ENCODE measurements at regions not wholly inside any gene's neighbourhood (a gene's known extent, or its start where the extent isn't known, plus 50 kb on each side); places are given as distances from the start of the nearest gene placed in this dataset.

DNA sequence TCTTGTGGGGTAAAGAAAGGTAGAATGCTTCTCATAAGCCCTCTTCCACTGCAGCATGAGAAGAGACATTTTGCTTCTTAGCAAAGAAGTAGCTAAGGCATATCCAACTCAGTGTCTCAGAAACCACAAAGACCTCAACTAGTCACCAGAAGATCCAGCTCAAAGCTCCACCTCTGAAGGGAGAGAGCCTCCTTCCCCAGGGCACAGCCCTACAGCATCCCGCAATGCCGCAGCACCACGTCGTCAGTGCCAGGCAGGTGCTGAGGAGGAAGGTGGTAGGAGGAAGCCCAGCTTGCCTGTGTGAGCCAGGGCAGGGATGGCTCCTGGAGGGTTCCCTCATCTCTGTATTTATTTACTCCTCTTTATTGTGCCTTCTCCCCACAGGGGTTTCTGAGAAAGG lies 385.6 kb upstream of the NPVF start:
- TF ChIP-seq, protein P1, sequence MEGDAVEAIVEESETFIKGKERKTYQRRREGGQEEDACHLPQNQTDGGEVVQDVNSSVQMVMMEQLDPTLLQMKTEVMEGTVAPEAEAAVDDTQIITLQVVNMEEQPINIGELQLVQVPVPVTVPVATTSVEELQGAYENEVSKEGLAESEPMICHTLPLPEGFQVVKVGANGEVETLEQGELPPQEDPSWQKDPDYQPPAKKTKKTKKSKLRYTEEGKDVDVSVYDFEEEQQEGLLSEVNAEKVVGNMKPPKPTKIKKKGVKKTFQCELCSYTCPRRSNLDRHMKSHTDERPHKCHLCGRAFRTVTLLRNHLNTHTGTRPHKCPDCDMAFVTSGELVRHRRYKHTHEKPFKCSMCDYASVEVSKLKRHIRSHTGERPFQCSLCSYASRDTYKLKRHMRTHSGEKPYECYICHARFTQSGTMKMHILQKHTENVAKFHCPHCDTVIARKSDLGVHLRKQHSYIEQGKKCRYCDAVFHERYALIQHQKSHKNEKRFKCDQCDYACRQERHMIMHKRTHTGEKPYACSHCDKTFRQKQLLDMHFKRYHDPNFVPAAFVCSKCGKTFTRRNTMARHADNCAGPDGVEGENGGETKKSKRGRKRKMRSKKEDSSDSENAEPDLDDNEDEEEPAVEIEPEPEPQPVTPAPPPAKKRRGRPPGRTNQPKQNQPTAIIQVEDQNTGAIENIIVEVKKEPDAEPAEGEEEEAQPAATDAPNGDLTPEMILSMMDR (IDR thresholded peaks at IDR 0.05; ENCODE audit: low read depth, low read length, missing control alignments), result no peak
- no peak for DNase-seq (ENCODE audit: extremely low read depth, low read depth)
- no peak overlapping the region for H3K4me3 ChIP-seq (replicated peaks; ENCODE audit: low read depth, low read length)

- TF ChIP-seq, protein P1 (IDR thresholded peaks at IDR 0.05; ENCODE audit: low read depth, low read length, missing control alignments), result no peak
- no peak for DNase-seq (ENCODE audit: extremely low read depth, low read depth)
- H3K4me3 ChIP-seq (replicated peaks; ENCODE audit: low read depth, low read length), result no peak overlapping the region
These were observed 386.1 kb upstream of the NPVF start for GRCh38 chr7:25614415-25614814.

DNA sequence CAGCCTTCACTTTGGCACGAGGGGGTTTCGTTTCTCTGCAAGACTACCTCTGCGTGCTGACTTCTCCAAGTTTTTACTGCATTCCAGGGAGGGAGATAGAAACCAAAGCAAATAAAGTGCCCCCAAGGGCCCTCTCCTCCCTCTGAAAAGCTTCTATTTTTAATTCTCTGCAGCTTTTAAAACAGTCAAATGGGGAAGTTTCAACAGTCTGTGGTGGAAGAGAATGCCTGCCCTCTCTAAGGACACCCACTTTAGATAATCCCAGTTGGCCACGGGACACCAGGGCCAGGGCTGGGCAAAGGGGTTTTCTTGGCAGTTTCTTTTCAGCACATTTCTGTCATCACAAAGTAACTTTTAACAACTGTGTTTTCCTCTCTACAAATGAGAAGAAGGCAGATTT lies 386.7 kb upstream of the NPVF start:
- no peak for DNase-seq (ENCODE audit: extremely low read depth, low read depth)
- no peak overlapping the region for H3K4me3 ChIP-seq (replicated peaks; ENCODE audit: low read depth, low read length)
- TF ChIP-seq, protein P1 (IDR thresholded peaks at IDR 0.05; ENCODE audit: low read depth, low read length, missing control alignments), result no peak

DNA sequence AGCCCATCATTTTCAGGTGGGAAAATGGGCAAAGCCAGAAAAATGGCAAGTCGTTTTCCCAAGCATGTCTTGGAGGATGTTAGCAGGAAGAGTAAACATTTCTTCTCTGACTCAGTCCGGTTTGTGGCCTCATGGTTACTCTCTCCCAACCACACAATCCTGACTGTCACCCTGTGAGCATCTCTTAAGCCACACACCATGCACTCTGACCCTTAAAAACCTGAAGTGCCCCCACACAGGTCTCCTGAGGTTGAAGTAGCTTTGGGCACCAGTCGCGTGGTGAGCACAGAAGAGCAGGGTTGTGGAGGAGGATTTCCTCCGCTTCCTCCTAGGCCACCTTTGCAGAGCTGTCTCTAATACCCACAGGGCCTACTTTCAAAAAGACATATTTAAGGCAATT lies 387.3 kb upstream of the NPVF start:
- no peak for DNase-seq (ENCODE audit: extremely low read depth, low read depth)
- H3K4me3 ChIP-seq (replicated peaks; ENCODE audit: low read depth, low read length), result no peak overlapping the region
- TF ChIP-seq, protein P1 (IDR thresholded peaks at IDR 0.05; ENCODE audit: low read depth, low read length, missing control alignments), result no peak

GRCh38 chr7:25617214-25617613 lies 388.9 kb upstream of the NPVF start:
- no peak overlapping the region for H3K4me3 ChIP-seq (replicated peaks; ENCODE audit: low read depth, low read length)
- TF ChIP-seq, protein P1 (IDR thresholded peaks at IDR 0.05; ENCODE audit: low read depth, low read length, missing control alignments), result no peak
- DNase-seq (ENCODE audit: extremely low read depth, low read depth), result no peak

DNA sequence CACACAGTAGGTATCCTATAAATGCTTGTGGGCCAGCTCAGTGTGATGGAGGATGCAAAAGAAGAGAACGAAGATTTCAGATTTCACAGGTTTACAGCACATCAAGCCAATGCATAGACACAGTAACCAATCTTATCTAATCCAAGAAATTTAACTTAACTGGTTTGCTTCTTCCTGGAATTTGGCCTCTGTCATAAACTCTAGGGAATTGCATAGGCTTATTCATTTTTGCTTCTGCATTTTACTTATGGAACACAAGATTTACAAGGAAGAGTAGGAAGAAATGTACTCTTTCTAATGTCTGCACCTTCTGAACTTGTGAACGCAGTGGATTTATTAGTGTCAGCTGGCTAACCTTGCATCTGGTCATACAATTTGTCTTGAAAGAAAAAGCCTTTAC lies 389.4 kb upstream of the NPVF start:
- TF ChIP-seq, protein P1 (IDR thresholded peaks at IDR 0.05; ENCODE audit: low read depth, low read length, missing control alignments), result no peak
- H3K4me3 ChIP-seq (replicated peaks; ENCODE audit: low read depth, low read length), result no peak overlapping the region
- DNase-seq (ENCODE audit: extremely low read depth, low read depth), result no peak

GRCh38 chr7:25619381-25619780 lies 391.1 kb upstream of the NPVF start:
- no peak overlapping the region for H3K4me3 ChIP-seq (replicated peaks; ENCODE audit: low read depth, low read length)
- TF ChIP-seq, protein P1 (IDR thresholded peaks at IDR 0.05; ENCODE audit: low read depth, low read length, missing control alignments), result no peak
- no peak for DNase-seq (ENCODE audit: extremely low read depth, low read depth)
